CD4-positive, alpha-beta T cell treated with Interleukin-10 for 1 hour (primary cell): ENCODE measurements at regions not wholly inside any gene's neighbourhood (a gene's known extent, or its start where the extent isn't known, plus 50 kb on each side); places are given as distances from the start of the nearest gene placed in this dataset.

Source experiments
- DNase-seq: peaks from one replicate; pipeline ENCODE4 v3.0.0-alpha.2; 2020

- DNase-seq, result no peak
These were observed 51.1 kb upstream of the TMEM33 start for GRCh38 chr4:41883988-41884734.

DNA sequence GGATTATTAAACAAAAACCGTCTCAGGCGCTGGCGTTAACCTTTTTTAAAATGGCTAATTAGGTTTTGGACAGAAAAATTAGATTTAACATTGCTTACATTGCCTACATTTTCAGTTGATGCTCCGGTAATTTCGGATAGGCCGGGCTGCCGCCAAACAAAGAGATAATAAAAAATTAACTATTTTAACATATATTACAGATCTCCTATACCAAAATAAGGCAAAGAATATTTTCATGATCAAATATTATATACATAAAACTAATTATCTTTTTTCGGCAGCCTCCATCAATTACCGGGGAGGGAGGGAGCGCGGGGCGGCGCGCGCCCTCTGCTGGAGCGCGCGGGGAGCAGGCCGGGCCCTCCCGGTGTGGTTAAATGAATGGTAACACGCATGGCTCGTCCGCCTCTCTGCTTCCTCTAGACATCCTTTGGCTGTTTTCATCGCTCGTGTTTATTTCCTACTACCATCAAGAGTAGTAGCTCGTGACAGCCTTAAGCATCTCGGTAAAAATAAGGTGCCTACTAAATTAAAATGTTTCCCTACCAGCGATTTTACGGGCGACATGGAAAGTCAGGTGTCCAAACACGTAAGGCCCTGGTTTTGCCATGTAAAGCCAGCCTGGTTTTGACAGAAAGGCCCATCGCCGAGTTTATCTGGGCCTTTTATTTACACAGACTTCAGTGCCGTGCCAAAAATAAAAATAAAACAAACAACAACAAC lies 52.4 kb upstream of the TMEM33 start:
- peak; percentile 53 for DNase-seq

DNA sequence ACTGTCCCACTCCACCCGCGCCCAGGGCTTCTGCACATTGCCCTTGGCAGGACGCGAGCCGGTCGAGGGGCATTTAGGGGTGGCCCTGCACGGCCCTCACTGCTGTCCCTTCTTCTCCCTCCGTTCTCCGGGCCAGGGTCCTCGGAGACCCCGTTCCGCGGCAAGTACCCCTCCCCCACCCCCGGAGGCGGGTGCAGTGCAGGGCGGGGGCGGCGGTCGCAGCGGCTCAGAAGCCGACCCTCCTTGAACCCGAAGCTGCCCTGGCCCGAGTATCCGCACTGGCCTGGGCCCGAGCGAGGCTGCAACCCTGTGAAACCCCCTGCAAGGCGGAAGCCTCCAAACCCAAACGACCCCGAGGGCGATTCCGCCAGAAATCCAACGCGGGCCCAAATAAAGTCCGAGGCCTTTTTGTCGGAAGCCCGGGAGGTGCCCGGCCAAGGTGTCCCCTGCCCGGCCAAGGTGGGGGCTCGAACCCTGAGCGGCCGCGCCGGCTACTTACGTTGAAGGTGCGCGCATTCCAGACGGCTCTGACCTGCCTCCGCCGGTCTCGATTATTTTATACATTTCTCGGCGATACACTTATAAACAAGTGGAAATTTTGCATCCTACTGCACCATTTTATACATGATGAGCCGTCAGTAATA lies 53.1 kb upstream of the TMEM33 start:
- DNase-seq, result no peak

- no peak for DNase-seq
These were observed 54.1 kb upstream of the TMEM33 start for GRCh38 chr4:41880840-41881831.

DNA sequence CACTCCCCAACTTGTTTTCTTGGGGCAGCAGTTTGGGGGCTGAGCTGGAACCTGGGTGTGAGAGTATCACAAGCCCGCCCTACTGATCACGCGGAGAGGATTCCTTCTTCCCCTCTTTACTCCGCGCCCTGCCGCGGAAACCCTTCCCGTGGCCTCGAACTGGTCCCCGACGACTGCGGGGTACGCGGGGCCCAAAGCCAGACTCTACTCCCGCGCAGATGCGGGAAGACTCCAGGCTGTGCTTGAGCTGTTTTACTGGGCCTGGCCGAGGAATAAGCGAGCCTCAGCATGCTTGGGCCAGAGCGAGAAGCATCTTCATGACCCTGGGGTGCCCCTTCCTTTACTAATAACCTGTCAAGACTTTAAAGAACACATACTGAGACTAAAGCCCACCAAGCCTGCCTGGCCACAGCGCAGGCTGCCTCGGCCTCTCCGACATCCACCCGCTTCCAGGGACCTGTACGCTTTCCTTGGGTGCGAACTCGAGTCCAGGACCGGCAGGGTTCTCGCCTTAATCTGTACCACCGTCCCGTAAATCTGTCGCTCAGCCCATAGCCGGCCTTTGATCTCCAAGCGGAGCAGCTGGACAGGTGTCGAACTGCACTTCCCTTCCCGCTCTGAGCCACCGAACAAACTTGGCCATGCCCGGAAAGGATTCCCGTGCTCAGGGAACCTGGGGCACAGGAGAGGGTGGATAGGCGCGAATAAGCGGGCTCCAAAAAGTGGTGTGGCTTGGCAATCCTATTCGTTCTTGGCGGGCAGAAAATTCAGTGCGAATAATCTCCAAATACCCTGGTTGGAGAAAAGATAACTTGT lies 55.0 kb upstream of the TMEM33 start:
- DNase-seq, result no peak

DNA sequence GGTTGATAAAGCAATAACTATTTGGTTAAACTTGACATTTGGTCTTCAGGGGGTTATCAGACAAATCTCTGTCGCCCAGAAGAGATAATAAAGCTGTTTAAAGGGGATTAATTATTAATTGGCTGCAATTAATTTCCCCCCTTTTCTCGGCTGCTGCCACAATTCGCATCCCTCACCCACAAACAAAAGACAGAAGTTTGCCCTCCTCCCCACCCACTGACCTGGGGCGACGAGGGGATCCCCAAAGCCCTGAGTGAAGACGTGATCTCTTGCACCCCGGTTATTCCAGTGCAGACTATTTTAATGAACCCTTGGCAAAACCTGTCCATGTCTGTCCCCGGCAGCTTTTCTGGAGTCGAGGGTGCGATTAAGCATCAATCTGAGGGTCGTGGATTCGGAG lies 55.7 kb upstream of the TMEM33 start:
- DNase-seq, result no peak

DNA sequence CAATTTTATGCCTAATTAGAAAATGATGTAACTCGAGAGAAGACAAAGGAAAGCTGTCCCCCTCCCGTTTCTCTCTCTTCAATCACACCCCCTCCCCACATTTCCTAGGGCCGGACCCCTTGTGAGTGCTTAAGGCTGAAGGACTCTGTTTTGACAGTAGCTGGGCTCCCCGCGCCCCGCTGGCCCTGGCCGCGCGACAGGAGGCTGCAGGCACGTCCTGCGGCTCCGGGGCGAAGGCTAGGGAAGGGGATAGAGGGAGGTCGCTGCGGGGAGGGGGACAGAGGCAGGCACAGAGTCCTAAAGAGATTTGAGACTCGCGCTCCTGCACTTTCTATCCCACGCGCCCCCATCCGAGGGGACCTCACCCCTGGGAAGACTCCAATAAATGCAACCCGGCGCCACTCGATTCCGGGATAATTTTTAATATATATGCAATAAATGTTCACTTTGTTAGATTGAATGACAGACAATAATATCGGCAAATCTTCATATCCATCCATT lies 56.2 kb upstream of the TMEM33 start:
- DNase-seq, result no peak

DNA sequence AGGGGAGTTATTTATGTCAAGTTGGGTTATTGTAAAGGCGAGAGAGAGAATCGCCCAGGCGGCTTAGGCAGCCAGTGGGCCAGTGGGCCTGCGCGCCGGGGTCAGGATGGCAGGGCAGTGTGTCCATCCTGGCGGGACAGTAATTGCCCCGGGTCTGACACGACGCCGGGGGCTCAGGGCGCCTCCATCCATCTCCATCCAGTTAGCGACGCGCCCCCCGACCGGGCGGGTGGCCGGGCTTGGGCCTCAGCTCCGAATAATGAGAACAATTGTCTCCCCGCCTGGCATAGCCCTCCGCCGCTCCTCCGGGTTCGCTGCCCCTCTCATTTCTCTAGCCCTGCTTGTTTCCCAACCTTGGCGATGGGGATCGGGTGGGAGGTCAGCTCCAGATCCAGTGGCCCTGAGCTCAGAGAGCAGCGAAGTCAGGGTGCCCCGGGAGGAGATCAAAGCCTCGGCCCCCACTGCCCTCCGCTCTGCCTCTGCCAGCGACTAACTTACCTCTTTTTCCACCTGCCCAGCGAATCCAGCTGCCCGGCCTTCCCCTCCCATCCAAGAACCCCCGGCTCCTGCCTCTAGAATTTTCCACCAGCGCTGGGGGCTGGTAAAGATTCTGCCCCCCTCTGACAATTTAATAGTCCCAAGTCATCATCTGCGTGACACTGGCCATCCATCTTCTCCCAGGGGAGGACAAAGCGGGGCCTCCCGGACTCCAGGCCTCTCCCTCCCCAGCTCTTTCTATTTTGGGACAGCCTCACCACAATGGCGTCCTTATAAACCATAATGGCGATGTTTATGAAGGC lies 56.9 kb upstream of the TMEM33 start:
- no peak for DNase-seq

DNA sequence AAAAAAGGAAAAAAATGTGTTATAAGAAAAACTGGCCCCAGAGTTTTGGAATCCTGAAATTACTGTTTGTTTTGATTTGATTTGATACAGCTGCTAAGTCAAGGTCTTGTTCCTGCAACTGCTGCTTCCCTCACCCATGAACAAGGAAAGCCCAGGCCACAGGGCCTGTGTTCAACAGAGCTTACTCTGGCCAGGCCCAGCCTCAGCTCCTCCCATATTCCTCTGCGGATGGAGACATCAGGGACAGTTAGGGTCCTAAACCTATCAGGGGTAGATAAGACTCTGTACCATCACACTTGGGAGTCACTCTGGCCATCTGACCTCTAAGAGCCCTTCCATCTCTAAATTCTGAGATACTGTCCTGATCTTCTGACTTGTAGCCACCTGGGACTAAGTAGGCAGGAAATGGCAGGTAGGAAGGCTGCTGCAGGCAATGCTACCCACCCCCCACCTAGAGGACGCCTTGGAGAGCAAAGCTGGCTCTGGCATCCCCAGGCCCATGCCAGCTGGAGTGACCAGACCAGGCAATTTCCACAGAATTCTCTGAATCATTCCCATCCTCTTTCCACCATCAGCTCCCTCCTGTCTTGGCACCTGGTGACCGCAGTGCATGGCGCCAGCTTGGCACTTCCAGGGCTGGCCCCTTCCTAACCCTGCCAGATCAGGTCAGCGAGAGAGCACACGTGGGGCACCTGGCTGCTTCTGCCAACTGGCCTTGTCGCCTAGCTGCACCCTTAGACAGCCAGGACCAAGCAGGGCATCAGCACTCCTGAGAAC lies 58.0 kb upstream of the TMEM33 start:
- DNase-seq, result no peak

GRCh38 chr4:41874873-41875272 lies 60.4 kb upstream of the TMEM33 start:
- no peak for DNase-seq

DNA sequence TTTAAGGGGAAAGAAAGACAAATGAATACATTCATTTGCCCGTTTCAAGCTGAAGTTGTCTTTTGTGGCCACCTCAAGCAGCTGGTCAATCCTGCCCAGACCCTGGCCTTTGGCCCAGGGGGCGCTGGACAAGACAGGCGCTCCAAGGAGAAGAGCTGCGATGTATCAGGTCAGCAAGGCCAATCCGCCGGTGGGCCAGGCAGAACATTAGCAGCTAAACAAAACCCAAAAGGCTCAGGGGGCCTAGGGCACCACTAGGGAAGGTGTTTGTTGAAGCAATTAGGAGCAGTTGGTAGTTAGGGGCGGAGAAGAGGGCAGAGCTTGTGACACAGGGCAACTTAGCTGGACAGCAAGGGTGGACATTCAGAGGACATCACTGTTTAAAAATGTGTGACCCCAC lies 60.8 kb upstream of the TMEM33 start:
- no peak for DNase-seq

- DNase-seq, result no peak
These were observed 61.6 kb upstream of the TMEM33 start for GRCh38 chr4:41873380-41874295.

- DNase-seq, result no peak
These were observed 65.2 kb upstream of the TMEM33 start for GRCh38 chr4:41870035-41870434.

GRCh38 chr4:41866799-41867677 lies 68.2 kb upstream of the TMEM33 start:
- no peak for DNase-seq

DNA sequence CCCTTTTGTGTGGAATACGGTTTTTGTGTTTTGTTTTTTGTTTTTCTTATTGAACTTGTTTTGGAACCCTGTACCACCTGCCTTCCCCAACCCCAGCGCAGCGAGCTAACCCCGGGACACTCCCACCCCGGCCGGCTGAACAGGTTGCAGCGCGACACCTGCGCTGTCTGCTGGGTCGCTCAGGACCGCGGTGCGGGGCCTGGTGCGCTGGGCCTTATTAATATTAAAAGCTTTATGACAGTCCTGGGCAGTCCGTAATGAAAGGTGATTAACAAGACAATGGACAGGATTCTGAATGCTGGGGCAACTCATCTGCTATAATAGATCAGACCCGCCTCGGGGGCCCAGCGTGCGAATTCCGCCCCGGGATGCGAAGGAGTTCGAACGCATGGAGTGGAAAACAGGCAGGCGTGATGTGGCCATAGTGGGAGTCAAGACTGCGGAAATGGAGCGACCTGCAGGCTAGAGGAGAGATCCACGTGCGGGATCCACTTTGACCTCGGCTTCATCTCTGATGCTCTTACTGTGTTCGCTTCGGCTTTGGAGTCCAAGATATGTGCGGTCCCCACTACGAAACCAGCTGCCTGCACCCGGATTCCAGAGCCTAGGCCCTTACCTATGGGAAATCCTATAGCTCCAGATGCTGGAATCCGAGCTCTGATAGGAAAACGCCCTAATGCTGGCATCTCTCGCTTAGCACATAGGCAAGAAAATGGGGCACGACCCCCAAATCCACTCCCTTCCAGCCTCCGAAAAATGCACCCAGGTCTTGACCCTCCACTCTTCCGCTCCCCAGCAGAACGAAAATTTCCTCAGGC lies 69.0 kb upstream of the TMEM33 start:
- no peak for DNase-seq

DNA sequence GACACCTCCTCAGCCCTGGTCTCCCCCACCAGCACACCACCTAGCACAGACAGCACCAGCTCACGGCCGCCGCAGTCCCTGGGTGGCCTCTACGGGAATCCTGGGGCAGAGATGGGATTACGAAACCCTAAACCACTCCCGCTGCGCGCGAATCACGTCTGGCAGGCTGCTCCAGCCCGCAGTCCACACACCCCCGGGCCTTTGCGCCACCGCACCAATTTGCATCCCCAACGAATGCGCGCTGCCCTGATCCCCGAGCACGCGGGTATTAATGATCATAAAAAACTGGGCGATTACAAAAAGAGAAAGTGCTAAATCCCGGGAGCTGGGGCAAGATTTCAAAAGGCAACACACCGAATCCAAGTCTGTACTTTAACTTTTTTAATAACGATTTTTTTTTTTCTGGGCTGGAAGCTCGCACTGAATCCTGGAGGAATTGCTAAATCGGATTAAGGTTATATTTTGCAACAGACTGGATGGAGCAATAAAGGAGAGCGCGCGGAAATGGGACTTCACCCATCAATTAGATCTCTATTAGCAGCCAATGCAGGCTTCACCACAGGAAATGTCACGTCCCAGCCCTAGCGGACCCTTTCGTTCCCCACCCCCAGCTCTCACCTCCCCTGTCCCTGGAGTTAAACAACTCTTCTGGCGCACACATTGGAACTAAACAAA lies 69.8 kb upstream of the TMEM33 start:
- no peak for DNase-seq
